Tibial artery (tissue), 4 donors: ENCODE measurements at regions not wholly inside any gene's neighbourhood (a gene's known extent, or its start where the extent isn't known, plus 50 kb on each side); places are given as distances from the start of the nearest gene placed in this dataset.

Source experiments
- DNase-seq, 2 donors: peaks; one replicate each; pipeline ENCODE4 v3.0.0-alpha.2; 2019
- H3K27ac ChIP-seq, 2 donors: fragments of 200-600 bp; sonication (generic) in 1 of 2; 1 replicate in 1 of 2; 2 replicates in 1 of 2; pipeline ENCODE4 v1.5.1; 2018 to 2019; ENCODE audit warnings: mild to moderate bottlenecking in 1 of 2
- H3K27me3 ChIP-seq, 2 donors: fragments of 200-600 bp; sonication (generic) in 1 of 2; one replicate each; pipeline versions ENCODE4 v1.5.1 to v1.6.0; 2016 to 2019
- H3K36me3 ChIP-seq, 3 donors: fragments of 200-600 bp; sonication (generic) in 2 of 3; one replicate each; pipeline ENCODE4 v1.5.1; 2016 to 2019; ENCODE audit warnings: mild to moderate bottlenecking in 2 of 3
- H3K4me1 ChIP-seq, 4 donors: fragments of 200-600 bp; sonication (generic) in 2 of 4; 1 replicate in 3 of 4; 2 replicates in 1 of 4; pipeline ENCODE4 v1.5.1; 2016 to 2019
- H3K4me3 ChIP-seq, 2 donors: fragments of 200-600 bp; sonication (generic) in 1 of 2; 1 replicate in 1 of 2; 2 replicates in 1 of 2; pipeline ENCODE4 v1.5.1; 2018 to 2019; ENCODE audit warnings: mild to moderate bottlenecking in 2 of 2
- H3K9me3 ChIP-seq, 3 donors: fragments of 200-600 bp; sonication (generic) in 1 of 3; one replicate each; pipeline ENCODE4 v1.5.1; 2016 to 2019
- CTCF ChIP-seq, 2 experiments: fragments of 200-600 bp in 1 of 2; fragments of 450-650 bp in 1 of 2; IDR thresholded peaks; one replicate each; pipeline ENCODE4 v1.5.1; 2017 to 2019; ENCODE audit warnings: antibody characterized with exemption in 2 of 2, mild to moderate bottlenecking in 1 of 2, moderate library complexity in 1 of 2
- intact Hi-C: fragments of 100-400 bp; cut with DNase I; formaldehyde crosslinking; loops from one replicate; pipeline ENCODE4 v1.15.0; 2023; ENCODE audit warnings: low total_unique reads

DNA sequence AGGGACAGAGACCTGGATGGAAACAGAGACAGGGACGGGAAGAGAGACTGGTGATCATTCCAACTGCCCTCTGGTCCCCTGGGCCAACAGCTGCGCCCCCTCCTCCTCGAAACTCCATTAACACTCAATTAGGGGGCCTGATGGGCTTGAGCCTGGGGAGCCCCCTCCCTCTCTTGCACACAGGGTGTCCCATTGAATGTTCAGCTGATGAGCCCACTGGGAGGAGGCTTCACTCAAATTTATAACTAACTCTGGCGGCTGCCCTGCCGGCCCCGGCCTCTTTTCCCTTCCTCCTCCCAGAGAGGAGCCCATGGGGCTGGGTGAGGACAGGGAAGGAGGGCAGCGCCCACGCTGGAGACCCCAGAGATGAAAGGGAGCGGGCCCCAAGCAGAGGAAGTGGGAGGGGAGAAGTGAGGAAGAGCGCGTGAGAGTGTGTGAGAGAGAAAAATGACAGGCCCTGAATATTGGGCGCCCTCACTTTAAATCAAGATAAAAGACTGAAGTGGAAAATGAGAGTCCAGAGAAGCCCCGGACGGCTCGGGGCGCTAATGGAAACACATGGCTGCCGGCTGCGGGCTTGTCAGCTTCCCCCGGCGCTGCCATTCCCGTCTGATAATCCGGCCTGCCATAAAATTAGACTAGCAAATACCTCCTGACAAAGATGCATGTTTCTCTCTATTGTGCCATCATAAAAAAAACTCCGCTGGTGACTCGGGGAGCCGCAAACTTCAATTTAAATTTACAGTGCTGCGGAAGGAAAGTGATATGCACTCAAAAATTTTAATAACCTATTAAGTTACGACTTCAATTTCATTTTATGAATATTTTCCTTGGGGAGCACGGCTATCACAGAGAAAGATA lies 58.0 kb upstream of the PAX2 start:
- no peaks in the 10 kb centered on the region for H3K36me3 ChIP-seq
- H3K4me3 ChIP-seq, result no peak overlapping the region
- peaks cover 0 to 81% of the 10 kb centered on the region in 2 donors for H3K27me3 ChIP-seq
- H3K9me3 ChIP-seq, result no peaks in the 10 kb centered on the region
- H3K4me1 ChIP-seq, result no peaks in the 10 kb centered on the region
- intact Hi-C loops, result no loop called here
- no peak for TF ChIP-seq CTCF (IDR thresholded peaks at IDR 0.05)
- DNase-seq, result no peak
- no peak overlapping the region for H3K27ac ChIP-seq

DNA sequence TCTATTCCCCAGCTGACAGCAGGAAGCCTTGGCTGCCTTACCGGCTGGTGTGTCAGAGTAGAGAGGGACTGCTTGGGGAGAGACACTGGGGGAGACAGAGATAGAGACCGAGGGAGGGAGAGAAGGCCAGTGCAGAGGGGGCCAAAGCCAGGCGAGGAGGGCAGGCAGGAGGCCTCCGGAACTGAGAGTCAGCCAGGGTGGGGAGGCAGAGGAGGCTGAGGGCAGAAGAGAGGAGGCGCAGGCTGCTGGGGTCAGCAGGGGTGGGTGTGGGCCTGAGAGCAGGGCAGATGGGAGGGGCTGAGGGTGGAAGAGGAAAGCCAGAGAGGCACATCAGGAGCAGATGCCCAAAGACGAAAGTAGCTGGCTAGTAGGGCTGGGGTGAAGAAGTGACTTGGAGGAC lies 57.2 kb upstream of the PAX2 start:
- Histone ChIP-seq H3K4me3 (no peak overlapping the region), H3K9me3 (no peaks in the 10 kb centered on the region), H3K4me1 (no peaks in the 10 kb centered on the region), H3K27me3 (peaks cover 0 to 74% of the 10 kb centered on the region in 2 donors), H3K36me3 (no peaks in the 10 kb centered on the region), H3K27ac (no peak overlapping the region)
- no peak for TF ChIP-seq CTCF (IDR thresholded peaks at IDR 0.05)
- intact Hi-C loops, result no loop called here
- DNase-seq, result no peak

DNA sequence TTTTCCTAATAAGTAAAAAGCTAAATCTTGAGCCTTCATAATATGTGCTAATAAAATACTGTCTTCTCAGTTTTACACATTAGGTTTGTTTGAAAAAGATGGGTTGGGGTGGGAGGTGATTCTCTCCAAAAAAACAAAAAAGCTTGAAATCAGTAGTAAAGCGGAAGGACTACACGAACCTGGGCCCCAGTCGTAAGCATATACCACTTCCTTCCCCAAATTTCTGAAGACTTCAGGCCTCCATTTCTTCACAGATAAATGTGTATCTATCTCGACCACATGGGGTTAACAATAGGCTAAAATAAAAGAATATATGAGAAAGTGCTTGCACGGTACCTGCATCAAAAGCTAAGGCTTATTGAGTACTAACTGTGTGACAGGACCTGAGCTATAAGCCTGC lies 51.6 kb upstream of the PAX2 start:
- Histone ChIP-seq H3K4me3 (no peak overlapping the region), H3K27ac (no peak overlapping the region), H3K4me1 (no peaks in the 10 kb centered on the region), H3K27me3 (peaks cover 0 to 30% of the 10 kb centered on the region in 2 donors), H3K9me3 (no peaks in the 10 kb centered on the region), H3K36me3 (no peaks in the 10 kb centered on the region)
- no peak for DNase-seq
- intact Hi-C loops, result no loop called here
- TF ChIP-seq CTCF (IDR thresholded peaks at IDR 0.05), result no peak
